ENCODE measurements at regions not wholly inside any gene's neighbourhood (a gene's known extent, or its start where the extent isn't known, plus 50 kb on each side); places are given as distances from the start of the nearest gene placed in this dataset.

DNA sequence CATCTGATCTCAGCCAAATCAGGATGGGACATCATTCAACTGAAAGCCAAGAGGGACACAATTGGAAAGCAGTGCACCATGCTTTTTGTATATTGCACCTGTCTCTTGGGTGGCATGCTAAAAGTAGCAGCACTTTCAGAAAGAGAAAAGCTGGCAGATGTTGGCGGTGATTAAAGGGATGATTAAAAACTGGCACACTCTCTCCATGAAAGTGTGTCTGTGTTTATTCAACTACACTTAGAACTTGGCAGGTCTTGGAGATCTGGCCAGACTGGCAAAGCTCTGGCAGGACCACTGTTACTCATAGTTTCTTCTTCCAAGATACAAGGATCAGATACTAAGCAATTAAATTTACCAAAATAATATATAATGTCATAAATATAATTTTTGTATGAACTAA, 112.9 kb upstream of the ELAVL2 start:
- Histone ChIP-seq H3K9me3 (peaks cover 0 to 46% (median 36%) of the 10 kb centered on the region in 8 donors), H3K4me3 (no peak overlapping the region), H3K4me1 (no peaks in the 10 kb centered on the region), H3K27me3 (replicated peaks in 1 of 7) (no peaks in the 10 kb centered on the region), H3K36me3 (no peaks in the 10 kb centered on the region), H3K27ac (no peak overlapping the region)
- DNase-seq: no peak
- intact Hi-C loops (cut with DNase I; ENCODE audit: low total_unique reads): no loop called here
- TF ChIP-seq POLR2AphosphoS5 (IDR thresholded peaks at IDR 0.05) (no peak), POLR2A (IDR thresholded peaks at IDR 0.05) (no peak)
- TF ChIP-seq, protein P1, sequence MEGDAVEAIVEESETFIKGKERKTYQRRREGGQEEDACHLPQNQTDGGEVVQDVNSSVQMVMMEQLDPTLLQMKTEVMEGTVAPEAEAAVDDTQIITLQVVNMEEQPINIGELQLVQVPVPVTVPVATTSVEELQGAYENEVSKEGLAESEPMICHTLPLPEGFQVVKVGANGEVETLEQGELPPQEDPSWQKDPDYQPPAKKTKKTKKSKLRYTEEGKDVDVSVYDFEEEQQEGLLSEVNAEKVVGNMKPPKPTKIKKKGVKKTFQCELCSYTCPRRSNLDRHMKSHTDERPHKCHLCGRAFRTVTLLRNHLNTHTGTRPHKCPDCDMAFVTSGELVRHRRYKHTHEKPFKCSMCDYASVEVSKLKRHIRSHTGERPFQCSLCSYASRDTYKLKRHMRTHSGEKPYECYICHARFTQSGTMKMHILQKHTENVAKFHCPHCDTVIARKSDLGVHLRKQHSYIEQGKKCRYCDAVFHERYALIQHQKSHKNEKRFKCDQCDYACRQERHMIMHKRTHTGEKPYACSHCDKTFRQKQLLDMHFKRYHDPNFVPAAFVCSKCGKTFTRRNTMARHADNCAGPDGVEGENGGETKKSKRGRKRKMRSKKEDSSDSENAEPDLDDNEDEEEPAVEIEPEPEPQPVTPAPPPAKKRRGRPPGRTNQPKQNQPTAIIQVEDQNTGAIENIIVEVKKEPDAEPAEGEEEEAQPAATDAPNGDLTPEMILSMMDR (IDR thresholded peaks at IDR 0.05 in 8 of 11, conservative IDR thresholded peaks at IDR 0.05 in 3 of 11): no peak
- WGBS, 5 donors: 88 to 96% (median 92%) methylated on average over 1 of the region's 1 CpG

DNA sequence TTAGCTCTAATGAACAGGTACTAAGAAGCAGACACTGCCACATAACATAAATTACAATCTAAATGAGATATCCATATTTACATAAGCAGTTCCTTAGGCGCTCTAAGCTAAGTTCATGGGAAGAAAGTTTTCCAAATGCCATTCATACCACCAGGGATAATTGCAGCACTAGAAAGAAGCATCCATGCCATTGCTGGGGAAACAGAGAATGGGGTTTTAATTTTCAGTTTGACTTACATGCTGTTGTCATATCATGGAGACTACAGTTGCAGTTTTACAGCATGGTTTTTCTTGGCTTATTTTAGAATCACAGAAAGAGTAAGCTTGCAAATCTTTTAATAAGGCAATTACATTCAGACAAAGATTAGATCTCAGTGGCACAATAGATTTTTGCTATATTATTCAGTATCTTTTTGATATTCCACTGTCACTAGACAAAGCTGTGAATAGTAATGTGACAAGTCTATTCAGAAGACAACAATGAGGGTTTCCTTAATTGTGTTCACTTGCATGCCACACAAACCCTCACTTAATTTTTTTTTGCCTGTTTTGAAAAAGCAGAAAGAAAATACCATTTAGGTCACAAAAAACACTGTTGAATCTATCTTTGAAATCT, 108.4 kb upstream of the ELAVL2 start:
- Histone ChIP-seq H3K9me3 (peaks cover 0 to 18% (median under 1%) of the 10 kb centered on the region in 8 donors), H3K27me3 (replicated peaks in 1 of 7) (no peaks in the 10 kb centered on the region), H3K36me3 (no peaks in the 10 kb centered on the region), H3K27ac (no peak overlapping the region), H3K4me1 (no peaks in the 10 kb centered on the region), H3K4me3 (no peak overlapping the region)
- TF ChIP-seq POLR2AphosphoS5 (IDR thresholded peaks at IDR 0.05): no peak
- no peak for TF ChIP-seq POLR2A (IDR thresholded peaks at IDR 0.05)
- TF ChIP-seq, protein P1 (IDR thresholded peaks at IDR 0.05 in 8 of 11, conservative IDR thresholded peaks at IDR 0.05 in 3 of 11): no peak
- WGBS, 5 donors: 56 to 77% (median 72%) methylated on average over 1 of the region's 1 CpG
- intact Hi-C loops (cut with DNase I; ENCODE audit: low total_unique reads): no loop called here
- no peak for DNase-seq

DNA sequence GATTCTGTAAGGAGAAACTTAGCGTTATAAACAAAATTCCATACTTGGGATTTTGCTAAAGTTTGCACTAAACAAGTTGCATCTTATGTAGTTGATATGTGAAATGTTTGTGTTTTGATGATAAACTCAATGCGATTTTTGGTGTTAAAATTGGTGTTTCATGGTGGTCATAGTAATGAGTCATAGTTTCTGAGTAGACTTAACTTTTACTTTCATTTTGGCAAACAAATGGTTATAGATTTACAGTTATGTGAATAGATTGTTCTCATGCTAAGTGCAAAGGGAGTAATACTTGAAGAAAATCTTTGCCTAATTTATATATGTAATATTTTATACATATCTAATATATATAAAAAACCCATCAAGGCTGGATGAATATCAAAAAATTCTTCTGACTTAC, 107.3 kb upstream of the ELAVL2 start:
- TF ChIP-seq POLR2AphosphoS5 (IDR thresholded peaks at IDR 0.05) (no peak), POLR2A (IDR thresholded peaks at IDR 0.05) (no peak)
- TF ChIP-seq, protein P1 (IDR thresholded peaks at IDR 0.05 in 8 of 11, conservative IDR thresholded peaks at IDR 0.05 in 3 of 11): no peak
- H3K27me3 ChIP-seq (replicated peaks in 1 of 7): no peaks in the 10 kb centered on the region
- H3K4me3 ChIP-seq: no peak overlapping the region
- H3K27ac ChIP-seq: no peak overlapping the region
- no peaks in the 10 kb centered on the region for H3K4me1 ChIP-seq
- H3K9me3 ChIP-seq: peaks cover 0 to 18% (median 4%) of the 10 kb centered on the region in 8 donors
- no peak for DNase-seq
- intact Hi-C loops (cut with DNase I; ENCODE audit: low total_unique reads): no loop called here
- H3K36me3 ChIP-seq: no peaks in the 10 kb centered on the region
- 82 to 98% (median 87%) methylated on average over 2 of the region's 2 CpGs for WGBS, 5 donors

DNA sequence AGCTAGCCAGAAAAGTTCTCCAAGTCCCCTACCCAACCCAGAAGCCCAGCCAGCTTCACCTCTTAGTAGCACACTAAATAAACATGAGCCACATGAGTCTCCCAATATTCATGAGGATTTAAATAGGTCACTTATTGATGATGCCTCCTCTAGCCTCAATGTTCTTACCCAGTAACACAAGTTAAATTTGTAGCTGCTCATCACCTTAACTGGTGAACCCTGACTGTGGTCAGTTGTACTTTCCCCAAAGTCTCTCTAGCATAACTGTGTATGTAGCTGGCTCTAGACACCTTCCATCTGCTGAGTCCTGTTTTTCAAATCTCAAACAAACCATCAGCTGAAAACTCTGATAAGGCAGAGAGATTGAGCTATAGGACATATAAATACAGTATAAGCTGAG, 100.3 kb upstream of the ELAVL2 start:
- TF ChIP-seq POLR2AphosphoS5 (IDR thresholded peaks at IDR 0.05): no peak
- TF ChIP-seq, protein P1 (IDR thresholded peaks at IDR 0.05 in 8 of 11, conservative IDR thresholded peaks at IDR 0.05 in 3 of 11): no peak
- TF ChIP-seq POLR2A (IDR thresholded peaks at IDR 0.05): no peak
- H3K4me1 ChIP-seq: no peaks in the 10 kb centered on the region
- DNase-seq: no peak
- H3K27me3 ChIP-seq (replicated peaks in 1 of 7): no peaks in the 10 kb centered on the region
- no peak overlapping the region for H3K4me3 ChIP-seq
- H3K9me3 ChIP-seq: peaks cover 0 to 64% (median 22%) of the 10 kb centered on the region in 8 donors
- no peaks in the 10 kb centered on the region for H3K36me3 ChIP-seq
- intact Hi-C loops (cut with DNase I; ENCODE audit: low total_unique reads): no loop called here
- no peak overlapping the region for H3K27ac ChIP-seq
